HG02981 (cell line): ENCODE measurements at regions not wholly inside any gene's neighbourhood (a gene's known extent, or its start where the extent isn't known, plus 50 kb on each side); places are given as distances from the start of the nearest gene placed in this dataset.
A peak's percentile ranks its signal among the peaks of the same experiment; 100 is the strongest.

Experiments used
- ATAC-seq: cut with Tn5 transposase; IDR thresholded peaks from one replicate; pipeline ENCODE4 v1.9.1; 2021; ENCODE audit warnings: mild to moderate bottlenecking, moderate library complexity; ENCODE audit not compliant: unreplicated experiment

DNA sequence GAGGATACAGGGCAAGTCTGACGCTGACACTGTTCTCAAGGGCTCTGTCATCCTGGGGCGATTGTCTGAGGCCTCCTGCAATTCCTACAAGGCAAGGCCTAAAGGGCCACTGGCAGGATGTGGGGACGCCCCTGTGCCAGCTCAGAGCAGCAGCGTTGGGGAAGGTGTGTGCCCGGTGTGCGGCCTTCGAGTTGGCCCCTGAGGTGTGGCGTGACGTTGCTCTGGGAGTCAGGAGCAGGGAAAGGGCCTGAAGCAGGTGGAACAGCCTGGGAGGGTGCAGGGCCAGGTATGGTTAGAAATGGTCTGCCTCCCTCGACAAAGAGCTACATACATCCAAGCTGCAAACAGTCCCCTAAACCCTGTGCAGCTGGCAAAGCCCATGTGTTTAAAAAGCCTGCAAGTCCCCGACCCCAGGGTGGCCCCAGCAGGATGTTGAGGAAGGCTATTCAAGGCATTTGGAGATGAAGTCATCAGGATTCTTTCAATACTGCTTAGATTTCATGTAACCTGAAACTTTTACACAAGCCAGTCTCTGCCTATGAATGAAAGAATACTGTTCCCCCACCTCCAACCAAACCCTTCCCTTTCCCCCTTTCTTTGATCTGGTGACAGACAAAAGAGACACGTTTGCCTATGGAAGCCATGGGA lies 142.5 kb upstream of the TNS3 start:
- ATAC-seq, result no peak

- no peak for ATAC-seq
Measured at GRCh38 chr7:47722126-47722525, 140.2 kb upstream of the TNS3 start.

GRCh38 chr7:47721670-47722069 lies 139.8 kb upstream of the TNS3 start:
- no peak for ATAC-seq

- no peak for ATAC-seq
Measured at GRCh38 chr7:47720907-47721244, 139.0 kb upstream of the TNS3 start.

DNA sequence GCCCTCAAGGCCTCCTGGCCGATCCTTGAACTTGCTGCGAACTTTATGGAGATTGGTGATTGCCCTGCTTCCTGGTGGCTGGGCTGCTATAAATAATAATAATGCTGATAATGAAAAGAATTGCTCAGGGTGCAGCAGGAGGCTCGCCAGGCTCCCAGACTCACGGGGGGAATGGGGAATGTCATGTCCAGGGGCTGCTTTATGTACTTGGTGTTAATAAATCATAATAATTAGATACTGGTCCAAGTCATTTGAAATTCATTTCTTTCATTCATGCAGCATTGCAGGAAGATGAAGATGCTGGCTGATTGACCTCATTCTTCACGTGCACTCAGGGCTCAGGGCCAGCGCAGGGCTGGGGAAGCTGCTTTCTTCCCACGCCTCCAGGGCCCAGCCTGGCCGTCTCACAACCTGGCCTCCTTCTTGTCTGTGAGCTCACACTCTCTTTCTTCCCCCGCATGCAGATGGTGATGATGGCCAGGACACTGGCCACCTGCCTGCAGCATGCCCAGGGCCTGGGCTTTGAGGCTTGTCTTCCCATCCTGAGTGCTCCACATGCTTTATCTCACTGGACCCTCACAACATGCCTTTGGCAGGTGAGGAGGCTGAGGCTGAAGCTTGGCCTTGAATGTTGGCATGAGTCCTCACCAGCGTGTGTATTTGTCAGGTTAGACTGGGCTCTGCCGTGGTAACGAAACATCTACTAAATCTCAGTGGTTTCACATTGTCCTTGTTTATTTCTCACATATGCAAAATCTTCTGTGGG lies 138.4 kb upstream of the TNS3 start:
- ATAC-seq, result no peak

DNA sequence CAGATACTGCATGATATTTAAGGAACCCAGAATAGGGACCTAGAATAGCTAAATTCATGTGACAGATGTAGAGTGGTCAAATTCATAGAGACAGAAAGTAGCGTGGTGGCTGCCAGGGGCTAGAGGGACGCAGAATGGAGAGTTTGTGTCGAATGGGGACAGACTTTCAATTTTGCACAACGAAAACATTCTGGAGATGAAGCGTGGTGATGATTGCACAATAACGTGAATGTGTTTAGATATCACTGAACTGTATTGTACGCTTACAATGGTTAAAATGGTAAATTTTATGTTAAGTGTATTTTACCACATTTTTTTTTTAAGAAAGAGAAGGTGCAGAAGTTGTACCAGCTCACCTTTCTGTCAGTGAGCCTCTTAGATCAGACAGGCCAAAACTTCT lies 137.8 kb upstream of the TNS3 start:
- ATAC-seq, result no peak

DNA sequence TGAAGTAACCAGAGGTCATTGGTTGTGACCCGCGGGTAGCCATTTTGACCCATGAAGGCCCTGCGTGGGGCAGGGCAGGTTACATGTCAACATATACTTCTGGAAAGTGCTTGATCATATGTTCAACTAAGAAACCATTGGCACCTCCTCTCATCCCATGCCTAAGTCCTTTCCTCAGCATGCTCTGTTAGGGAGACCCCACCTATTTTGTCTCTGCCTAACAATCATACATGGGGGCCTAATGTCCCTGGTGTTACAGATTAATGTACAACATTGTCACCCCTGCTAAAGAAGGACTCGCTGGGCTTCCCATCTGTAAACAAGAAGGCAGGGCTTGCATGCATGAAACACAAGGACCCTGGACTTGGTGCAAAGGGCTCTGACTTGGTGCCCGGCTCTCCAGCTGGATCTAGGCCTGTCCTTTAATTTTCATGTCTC lies 133.7 kb upstream of the TNS3 start:
- peak; percentile 3 for ATAC-seq

GRCh38 chr7:47714669-47715607 lies 133.0 kb upstream of the TNS3 start:
- peak; percentile 98 for ATAC-seq

- ATAC-seq, result no peak
Measured at GRCh38 chr7:47713595-47713994, 131.7 kb upstream of the TNS3 start.

GRCh38 chr7:47712416-47712815 lies 130.5 kb upstream of the TNS3 start:
- ATAC-seq, result no peak

DNA sequence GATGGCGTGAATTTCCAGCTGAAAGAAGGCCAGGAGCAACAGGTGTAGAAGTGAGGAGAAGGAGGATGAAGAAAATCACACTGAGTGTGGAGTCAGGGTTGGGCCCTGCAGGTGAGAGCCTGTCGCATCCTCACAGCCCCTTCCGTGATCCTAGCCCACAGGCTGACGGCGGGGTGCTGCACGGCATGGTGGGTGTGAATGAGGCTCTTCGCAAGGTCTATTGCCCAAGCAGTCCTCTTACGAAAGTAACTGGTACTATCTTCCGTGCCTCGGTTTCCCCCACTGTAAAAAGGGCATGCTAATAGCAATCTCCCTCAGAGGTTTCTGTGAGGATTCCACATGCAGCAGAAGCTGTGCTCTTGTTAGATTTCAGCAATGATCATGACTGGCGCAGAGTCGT lies 129.9 kb upstream of the TNS3 start:
- no peak for ATAC-seq

DNA sequence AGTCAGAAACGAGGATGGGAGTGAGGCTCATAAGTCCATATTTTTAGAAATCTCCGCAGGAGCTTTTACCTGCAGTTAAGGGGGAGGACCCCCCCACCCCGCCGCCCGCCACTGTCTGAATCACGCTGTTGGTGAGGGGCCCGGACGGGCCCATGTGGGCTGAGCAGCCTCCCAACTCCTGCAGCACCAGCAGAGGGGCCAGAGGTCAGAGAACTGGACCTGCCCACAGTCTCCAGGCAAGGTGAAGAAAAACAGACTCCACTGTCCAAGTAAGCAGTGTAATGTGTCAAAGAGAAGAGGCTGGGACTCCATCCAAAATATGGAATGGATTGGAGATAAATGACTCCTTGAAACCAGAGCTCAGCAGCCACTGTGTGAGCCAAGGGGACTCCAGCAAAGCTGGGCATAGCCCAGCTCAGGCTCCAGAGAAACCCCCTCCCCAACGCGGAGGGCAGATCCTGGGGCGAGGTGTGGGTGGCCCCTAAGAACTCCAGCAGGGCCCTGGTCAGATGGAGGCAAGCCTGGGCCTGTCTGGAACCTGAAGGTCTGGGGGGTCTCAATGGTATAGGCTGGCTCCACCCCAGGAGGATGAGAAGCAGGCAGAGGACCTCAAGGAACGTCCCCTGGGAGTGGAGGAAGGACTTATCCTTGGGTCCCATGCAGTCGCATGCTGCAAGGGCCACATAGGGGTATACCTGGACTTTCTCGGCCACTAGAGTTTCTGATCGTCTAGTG lies 128.5 kb upstream of the TNS3 start:
- ATAC-seq, result no peak

DNA sequence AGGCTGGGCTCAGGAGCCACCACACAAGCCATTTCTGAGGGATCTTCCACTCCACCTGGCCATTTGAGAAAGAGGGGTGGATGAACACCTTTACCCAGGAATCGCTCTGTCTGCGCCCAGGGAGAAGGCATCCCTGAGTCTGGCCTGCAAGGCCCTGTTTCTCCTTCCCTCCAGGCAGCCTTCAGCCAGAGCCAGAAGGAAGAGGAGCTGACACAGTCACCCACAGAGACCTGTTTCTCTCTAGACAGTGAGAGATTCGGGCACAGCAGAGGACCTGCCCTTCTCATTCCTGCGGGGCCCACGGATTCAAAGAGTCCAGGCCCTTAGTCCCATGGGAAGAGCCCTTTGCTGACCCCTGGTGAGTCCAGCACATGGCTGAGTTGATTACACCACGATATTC lies 127.5 kb upstream of the TNS3 start:
- no peak for ATAC-seq

DNA sequence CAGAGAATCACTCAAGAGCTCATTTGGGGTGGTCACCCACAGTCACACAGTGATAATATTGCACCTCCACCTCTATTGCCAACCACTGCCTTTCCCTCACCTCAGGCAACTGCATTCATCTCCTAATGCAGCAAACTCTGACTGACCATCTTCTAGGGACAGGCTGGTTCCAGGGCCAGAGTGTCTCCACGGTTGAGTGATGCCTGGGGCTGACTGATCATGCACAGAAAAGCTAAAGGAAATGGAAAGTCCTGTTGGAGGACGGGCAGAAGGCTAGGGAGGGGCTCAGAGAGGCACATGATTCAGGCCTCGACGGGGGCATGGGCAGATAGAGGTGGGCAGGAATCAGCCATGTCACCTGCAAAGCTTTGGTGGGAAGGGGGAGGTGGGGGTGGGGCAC lies 127.1 kb upstream of the TNS3 start:
- ATAC-seq, result no peak

GRCh38 chr7:47707583-47707982 lies 125.7 kb upstream of the TNS3 start:
- ATAC-seq, result no peak

DNA sequence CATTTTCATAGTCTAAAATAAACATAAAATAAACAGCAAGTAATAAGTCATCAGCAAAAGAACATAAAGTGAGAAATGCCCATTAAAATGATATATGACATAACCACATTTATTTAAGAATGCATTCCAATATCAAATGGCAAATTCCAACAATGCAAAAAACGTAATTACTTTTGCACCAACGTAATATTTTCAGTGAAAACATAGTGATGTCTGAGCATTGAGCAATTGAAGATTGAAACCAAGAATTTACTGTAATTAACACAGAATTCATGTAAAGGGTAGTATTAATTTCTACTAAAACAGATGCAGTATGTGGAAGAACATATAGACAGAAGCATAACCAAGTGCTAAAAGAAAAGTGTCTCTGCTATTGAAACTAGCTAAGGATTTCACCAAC lies 123.0 kb upstream of the TNS3 start:
- ATAC-seq, result no peak

GRCh38 chr7:47702080-47702479 lies 120.2 kb upstream of the TNS3 start:
- no peak for ATAC-seq

DNA sequence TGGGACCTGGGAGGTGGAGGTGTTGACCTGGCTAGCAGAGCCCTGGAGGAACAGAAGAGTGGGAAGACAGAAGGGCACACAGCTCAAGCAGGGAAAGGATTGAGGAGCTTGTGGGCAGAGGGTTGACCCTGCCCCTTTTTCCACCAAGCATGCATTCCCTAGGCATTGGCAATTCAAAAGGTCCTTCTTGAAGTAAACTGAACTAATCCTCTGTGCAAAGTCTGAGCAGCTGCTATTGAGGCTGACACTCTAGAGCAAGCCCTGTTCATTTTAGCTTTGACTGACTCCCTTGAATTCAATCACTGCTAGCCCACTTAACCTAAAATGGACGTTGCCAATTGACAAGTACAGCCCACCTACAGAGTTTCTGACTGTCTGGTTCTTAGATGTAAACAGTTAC lies 116.5 kb upstream of the TNS3 start:
- ATAC-seq, result no peak

- ATAC-seq, result no peak
Measured at GRCh38 chr7:47697543-47697942, 115.6 kb upstream of the TNS3 start.

DNA sequence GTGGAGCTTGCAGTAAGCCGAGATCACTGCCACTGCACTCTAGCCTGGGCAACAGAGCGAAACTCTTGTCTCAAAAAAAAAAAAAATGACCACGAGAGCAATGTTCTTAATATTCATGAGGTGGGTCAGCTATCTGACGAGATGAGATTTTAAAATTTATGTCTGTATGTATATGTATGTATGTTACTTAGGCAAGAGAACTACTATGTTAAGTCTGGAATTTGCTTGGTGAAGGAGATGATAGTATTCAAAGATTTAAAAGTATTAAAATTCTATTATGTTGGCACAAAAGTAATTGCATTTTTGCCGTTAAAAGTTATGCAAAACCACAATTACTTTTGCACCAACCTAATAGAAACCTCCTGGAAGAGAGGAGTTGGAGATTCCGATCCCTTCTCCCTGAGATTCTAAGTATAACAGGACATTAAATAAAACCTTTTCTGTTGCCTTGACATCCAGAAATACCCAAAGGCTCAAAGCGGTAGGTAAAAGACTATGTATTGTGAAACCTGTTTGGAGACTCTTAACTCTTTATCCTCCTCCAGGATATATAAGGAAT lies 114.3 kb upstream of the TNS3 start:
- no peak for ATAC-seq

GRCh38 chr7:47693216-47693615 lies 111.3 kb upstream of the TNS3 start:
- ATAC-seq, result no peak
